ENCODE measurements at regions not wholly inside any gene's neighbourhood (a gene's known extent, or its start where the extent isn't known, plus 50 kb on each side); places are given as distances from the start of the nearest gene placed in this dataset.

DNA sequence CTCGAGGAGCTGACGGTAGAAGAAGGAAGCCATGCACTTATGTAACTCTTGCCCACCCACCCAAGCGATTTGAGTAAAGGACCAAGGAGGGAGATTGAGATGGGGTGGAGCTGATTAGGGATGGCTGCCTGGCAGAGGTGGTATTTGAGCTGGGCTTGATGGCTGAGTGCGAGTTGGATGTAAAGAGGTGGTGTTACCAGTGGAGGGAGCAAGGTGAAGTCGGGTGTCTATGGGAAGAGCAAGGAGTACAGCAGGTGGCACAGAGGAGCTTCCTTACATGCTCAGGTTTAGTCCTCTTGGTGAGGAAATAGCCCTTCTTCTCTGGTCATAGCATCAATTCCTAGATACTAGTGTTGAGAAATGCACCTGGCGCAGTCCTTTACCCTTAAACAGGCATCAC lies 294.2 kb upstream of the SKOR2 start:
- TF ChIP-seq, protein P1, sequence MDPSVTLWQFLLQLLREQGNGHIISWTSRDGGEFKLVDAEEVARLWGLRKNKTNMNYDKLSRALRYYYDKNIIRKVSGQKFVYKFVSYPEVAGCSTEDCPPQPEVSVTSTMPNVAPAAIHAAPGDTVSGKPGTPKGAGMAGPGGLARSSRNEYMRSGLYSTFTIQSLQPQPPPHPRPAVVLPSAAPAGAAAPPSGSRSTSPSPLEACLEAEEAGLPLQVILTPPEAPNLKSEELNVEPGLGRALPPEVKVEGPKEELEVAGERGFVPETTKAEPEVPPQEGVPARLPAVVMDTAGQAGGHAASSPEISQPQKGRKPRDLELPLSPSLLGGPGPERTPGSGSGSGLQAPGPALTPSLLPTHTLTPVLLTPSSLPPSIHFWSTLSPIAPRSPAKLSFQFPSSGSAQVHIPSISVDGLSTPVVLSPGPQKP (IDR thresholded peaks at IDR 0.05; ENCODE audit: borderline replicate concordance, low read depth, low read length), result no peak
- TF ChIP-seq MXI1 (IDR thresholded peaks at IDR 0.05; ENCODE audit: borderline replicate concordance, low read depth, low read length), result no peak
- CTCF ChIA-PET, result interaction anchor here (0.6 kb wide), 1 partner anchor 10 kb away, joined by 3 read pairs; no protein-coding TSS in a partner anchor
- in situ Hi-C loops (cut with MboI; ENCODE audit: low sequenced_read_pairs), result no loop called here

More for the DNA sequence above, 294.2 kb upstream of the SKOR2 start:
- H2BK15ac ChIP-seq (ENCODE audit: low read depth, low read length), result no peak overlapping the region
- H3K56ac ChIP-seq (ENCODE audit: extremely low read depth, insufficient read depth, low read length), result no peak overlapping the region
- H3K27ac ChIP-seq (ENCODE audit: insufficient read depth, low read length), result no peak overlapping the region
- no peak overlapping the region for H3K4me2 ChIP-seq (ENCODE audit: low read depth, low read length)
- H3K27me3 ChIP-seq (ENCODE audit: control insufficient read depth, insufficient read depth, low read length), result no peaks in the 10 kb centered on the region
- H2AFZ ChIP-seq (replicated peaks; ENCODE audit: low read length, poor library complexity), result no peak overlapping the region
- H2AK5ac ChIP-seq (ENCODE audit: low read depth, low read length), result no peak overlapping the region
- BruUV-seq (replicated peaks), result no TSS peak
- intact Hi-C loops (cut with micrococcal nuclease) (no loop called here), dilution Hi-C loops (cut with HindIII; ENCODE audit: low sequenced_read_pairs, unreplicated experiment) (no loop called here)
- H3K9ac ChIP-seq (ENCODE audit: low read depth, low read length), result no peak overlapping the region
- H3K4me1 ChIP-seq (ENCODE audit: control insufficient read depth, insufficient read depth, low read length), result no peaks in the 10 kb centered on the region
- POLR2A ChIA-PET (ENCODE audit: unreplicated experiment), result no interaction called here
- H3K23ac ChIP-seq (ENCODE audit: low read depth, low read length), result no peak overlapping the region
- no peak overlapping the region for H3K4me3 ChIP-seq (ENCODE audit: insufficient read depth, low read depth, low read length)
- ATAC-seq (ENCODE audit: low read depth) (no peak), DNase-seq (no peak)
- H3K18ac ChIP-seq (ENCODE audit: low read depth, low read length), result no peak overlapping the region
- no peak overlapping the region for H2BK120ac ChIP-seq (ENCODE audit: low read depth, low read length)
- no peaks in the 10 kb centered on the region; the same call in 1 of the 2 replicates for H3K9me3 ChIP-seq (ENCODE audit: control insufficient read depth, insufficient read depth, low read length)
- WGBS, 2 experiments (ENCODE audit: extremely low coverage in 2 of 2, insufficient read length in 1 of 2), result no CpG with 5 or more reads among the region's 6 CpGs
- no peak overlapping the region for H3K4ac ChIP-seq (ENCODE audit: low read depth, low read length)
- no peaks in the 10 kb centered on the region for H3K36me3 ChIP-seq (ENCODE audit: control insufficient read depth, insufficient read depth, low read length)
- H4K20me1 ChIP-seq (ENCODE audit: insufficient read depth, low read length), result no peaks in the 10 kb centered on the region
- no peak overlapping the region for H4K8ac ChIP-seq (ENCODE audit: low read depth in 2 of 2, low read length in 2 of 2)
- H3K9me1 ChIP-seq (ENCODE audit: insufficient read depth, low read length), result no peaks in the 10 kb centered on the region
- no peaks in the 10 kb centered on the region for H3K79me1 ChIP-seq (ENCODE audit: low read depth in 1 of 2, low read length in 2 of 2)
- no peak overlapping the region for H2AK9ac ChIP-seq (replicated peaks; ENCODE audit: low read depth, low read length, poor library complexity)
- no peak overlapping the region for H2BK5ac ChIP-seq (ENCODE audit: low read depth, low read length, poor library complexity, severe bottlenecking)
- no peak overlapping the region for H2BK20ac ChIP-seq (ENCODE audit: low read depth, low read length)
- no peak overlapping the region for H4K91ac ChIP-seq (ENCODE audit: insufficient read depth, low read depth, low read length)
- H3K14ac ChIP-seq (replicated peaks; ENCODE audit: low read depth, low read length), result no peak overlapping the region
- H4K5ac ChIP-seq (ENCODE audit: low read depth, low read length), result no peak overlapping the region
